ENCODE measurements at regions not wholly inside any gene's neighbourhood (a gene's known extent, or its start where the extent isn't known, plus 50 kb on each side); places are given as distances from the start of the nearest gene placed in this dataset.

DNA sequence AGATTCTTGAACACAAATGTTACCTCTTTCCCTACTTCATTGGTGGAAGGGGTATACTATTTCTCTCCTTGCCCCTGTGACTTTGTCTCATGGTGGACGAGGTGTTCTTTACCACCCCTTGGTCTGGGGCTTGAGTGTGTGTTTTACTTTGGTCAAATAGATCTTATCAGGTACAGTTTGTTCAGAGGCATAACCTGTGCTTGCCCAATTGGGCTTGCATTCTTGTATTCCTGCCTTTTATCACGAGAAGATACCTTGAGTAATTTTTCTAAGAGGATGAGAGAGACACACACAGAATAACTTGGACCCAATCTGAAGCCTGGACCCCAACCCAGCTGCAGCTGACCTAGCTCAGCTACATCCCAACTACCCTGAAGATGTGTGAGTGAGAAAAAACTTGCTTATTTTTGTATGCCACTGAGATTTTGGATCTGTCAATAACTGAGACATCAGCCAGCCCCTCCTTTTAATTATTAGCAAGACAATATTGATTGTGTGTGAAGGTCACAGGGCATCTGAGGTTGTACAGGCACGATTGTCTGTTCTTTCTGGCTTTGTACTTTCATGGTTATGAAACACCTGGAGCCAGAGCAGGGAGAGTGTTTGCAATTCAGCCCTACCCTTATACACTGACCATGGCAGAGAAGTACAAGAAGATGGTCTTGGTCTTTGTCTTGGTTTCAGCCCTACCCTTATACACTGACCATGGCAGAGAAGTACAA lies 204.7 kb upstream of the SLC35B3 start:
- TF ChIP-seq, protein P1, sequence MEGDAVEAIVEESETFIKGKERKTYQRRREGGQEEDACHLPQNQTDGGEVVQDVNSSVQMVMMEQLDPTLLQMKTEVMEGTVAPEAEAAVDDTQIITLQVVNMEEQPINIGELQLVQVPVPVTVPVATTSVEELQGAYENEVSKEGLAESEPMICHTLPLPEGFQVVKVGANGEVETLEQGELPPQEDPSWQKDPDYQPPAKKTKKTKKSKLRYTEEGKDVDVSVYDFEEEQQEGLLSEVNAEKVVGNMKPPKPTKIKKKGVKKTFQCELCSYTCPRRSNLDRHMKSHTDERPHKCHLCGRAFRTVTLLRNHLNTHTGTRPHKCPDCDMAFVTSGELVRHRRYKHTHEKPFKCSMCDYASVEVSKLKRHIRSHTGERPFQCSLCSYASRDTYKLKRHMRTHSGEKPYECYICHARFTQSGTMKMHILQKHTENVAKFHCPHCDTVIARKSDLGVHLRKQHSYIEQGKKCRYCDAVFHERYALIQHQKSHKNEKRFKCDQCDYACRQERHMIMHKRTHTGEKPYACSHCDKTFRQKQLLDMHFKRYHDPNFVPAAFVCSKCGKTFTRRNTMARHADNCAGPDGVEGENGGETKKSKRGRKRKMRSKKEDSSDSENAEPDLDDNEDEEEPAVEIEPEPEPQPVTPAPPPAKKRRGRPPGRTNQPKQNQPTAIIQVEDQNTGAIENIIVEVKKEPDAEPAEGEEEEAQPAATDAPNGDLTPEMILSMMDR (IDR thresholded peaks at IDR 0.05) = no peak
- TF ChIP-seq, protein P2, sequence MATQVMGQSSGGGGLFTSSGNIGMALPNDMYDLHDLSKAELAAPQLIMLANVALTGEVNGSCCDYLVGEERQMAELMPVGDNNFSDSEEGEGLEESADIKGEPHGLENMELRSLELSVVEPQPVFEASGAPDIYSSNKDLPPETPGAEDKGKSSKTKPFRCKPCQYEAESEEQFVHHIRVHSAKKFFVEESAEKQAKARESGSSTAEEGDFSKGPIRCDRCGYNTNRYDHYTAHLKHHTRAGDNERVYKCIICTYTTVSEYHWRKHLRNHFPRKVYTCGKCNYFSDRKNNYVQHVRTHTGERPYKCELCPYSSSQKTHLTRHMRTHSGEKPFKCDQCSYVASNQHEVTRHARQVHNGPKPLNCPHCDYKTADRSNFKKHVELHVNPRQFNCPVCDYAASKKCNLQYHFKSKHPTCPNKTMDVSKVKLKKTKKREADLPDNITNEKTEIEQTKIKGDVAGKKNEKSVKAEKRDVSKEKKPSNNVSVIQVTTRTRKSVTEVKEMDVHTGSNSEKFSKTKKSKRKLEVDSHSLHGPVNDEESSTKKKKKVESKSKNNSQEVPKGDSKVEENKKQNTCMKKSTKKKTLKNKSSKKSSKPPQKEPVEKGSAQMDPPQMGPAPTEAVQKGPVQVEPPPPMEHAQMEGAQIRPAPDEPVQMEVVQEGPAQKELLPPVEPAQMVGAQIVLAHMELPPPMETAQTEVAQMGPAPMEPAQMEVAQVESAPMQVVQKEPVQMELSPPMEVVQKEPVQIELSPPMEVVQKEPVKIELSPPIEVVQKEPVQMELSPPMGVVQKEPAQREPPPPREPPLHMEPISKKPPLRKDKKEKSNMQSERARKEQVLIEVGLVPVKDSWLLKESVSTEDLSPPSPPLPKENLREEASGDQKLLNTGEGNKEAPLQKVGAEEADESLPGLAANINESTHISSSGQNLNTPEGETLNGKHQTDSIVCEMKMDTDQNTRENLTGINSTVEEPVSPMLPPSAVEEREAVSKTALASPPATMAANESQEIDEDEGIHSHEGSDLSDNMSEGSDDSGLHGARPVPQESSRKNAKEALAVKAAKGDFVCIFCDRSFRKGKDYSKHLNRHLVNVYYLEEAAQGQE (IDR thresholded peaks at IDR 0.05; ENCODE audit: insufficient read depth in 1 of 2, low read depth in 2 of 2, low read length in 1 of 2) = no peak
- TF ChIP-seq POLR2AphosphoS5 (IDR thresholded peaks at IDR 0.05; ENCODE audit: low read depth, low read length) (no peak), TCF7L2 (IDR thresholded peaks at IDR 0.05; ENCODE audit: low read depth, low read length) (no peak), SIN3A (IDR thresholded peaks at IDR 0.05; ENCODE audit: borderline replicate concordance, insufficient read depth, low read depth, low read length) (no peak)

All from Panc1 (cell line).